Stimulated activated CD4-positive, alpha-beta T cell treated with anti-CD3 and anti-CD28 coated beads, Interleukin-15, amount 100 ng/mL, for 48 hours (primary cell): ENCODE measurements at regions not wholly inside any gene's neighbourhood (a gene's known extent, or its start where the extent isn't known, plus 50 kb on each side); places are given as distances from the start of the nearest gene placed in this dataset.
"Not testable (repeated sequence)": the region's sequence is repeated elsewhere in the genome, so short reads cannot be mapped to it uniquely, and the experiment has no call there.

Experiments used
- DNase-seq, 2 donors: peaks; one replicate each; pipeline ENCODE4 v3.0.0-alpha.2; 2020; ENCODE audit warnings: low read depth in 2 of 2

- DNase-seq: no peak
These were observed 322.4 kb downstream of the TMEM167A start for GRCh38 chr5:82754759-82755158.

- DNase-seq: no peak
These were observed 323.0 kb downstream of the TMEM167A start for GRCh38 chr5:82754036-82754746.

GRCh38 chr5:82753374-82753773 is 323.8 kb downstream of the TMEM167A start:
- no peak for DNase-seq

DNA sequence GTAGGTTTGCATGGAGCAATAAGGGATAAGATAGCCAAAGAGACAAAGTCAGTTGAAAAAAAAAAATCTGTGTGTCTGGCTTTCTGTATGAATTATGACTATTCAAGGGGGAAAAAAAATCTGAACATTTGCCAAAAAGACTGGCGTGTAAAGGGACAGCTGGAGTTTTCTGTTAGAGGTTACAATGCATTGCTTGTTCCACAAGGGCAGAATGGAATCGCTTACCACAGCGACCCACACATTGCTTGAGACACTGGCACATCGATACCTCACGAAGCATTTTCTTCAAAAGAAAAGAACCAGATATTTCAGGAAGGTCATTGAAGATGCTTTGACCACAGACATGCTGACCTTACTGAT is 327.8 kb downstream of the TMEM167A start:
- DNase-seq: no peak

DNA sequence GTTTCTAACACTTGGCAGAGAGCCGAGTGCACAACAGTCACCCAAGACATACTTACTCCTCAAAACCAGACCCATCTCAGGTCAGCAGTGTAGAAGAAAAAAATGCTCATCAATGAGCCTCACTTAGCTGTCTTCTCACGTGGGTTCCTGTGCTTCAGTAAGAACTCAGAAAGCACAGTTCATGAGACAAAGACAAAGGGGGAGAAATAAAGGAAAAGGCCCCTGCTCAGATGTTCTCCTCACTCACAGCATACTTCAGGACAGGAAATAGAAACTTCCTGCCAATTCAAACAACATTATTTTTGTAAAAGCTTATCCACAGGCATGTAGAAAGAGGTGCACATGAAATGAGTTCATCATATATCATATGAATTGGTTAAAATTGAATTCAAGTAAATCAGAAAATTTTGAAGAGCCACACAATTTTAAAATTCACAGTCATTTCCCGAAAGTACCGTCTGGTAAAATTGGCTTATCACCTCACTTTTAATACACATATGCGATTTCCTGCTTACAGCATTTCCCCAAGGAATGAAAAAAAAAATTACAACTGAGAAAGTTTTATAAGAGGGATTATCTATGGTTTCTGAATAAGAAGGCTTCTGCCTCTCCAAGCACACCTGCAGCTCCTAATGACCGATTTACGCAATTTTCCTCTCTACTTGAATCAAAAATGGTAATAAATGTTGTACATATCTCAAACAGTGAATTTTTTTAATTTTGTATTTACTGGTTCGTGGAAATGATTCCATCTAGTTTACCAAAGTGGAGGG is 328.3 kb downstream of the TMEM167A start:
- no peak for DNase-seq

GRCh38 chr5:82747986-82748385 is 329.2 kb downstream of the TMEM167A start:
- DNase-seq: no peak

GRCh38 chr5:82745016-82745415 is 332.2 kb downstream of the TMEM167A start:
- DNase-seq: no peak

GRCh38 chr5:82738681-82739269 is 338.4 kb downstream of the TMEM167A start:
- no peak for DNase-seq

- no peak for DNase-seq
These were observed 341.9 kb downstream of the TMEM167A start for GRCh38 chr5:82735160-82735789.

GRCh38 chr5:82734347-82734746 is 342.8 kb downstream of the TMEM167A start:
- no peak for DNase-seq

GRCh38 chr5:82730913-82731312 is 346.3 kb downstream of the TMEM167A start:
- DNase-seq: no peak

GRCh38 chr5:82728926-82729702 is 348.1 kb downstream of the TMEM167A start:
- no peak for DNase-seq

- no peak for DNase-seq
These were observed 354.0 kb downstream of the TMEM167A start for GRCh38 chr5:82723168-82723567.

- no peak for DNase-seq
These were observed 356.1 kb downstream of the TMEM167A start for GRCh38 chr5:82721087-82721410.

GRCh38 chr5:82720213-82721086 is 356.7 kb downstream of the TMEM167A start:
- no peak for DNase-seq

DNA sequence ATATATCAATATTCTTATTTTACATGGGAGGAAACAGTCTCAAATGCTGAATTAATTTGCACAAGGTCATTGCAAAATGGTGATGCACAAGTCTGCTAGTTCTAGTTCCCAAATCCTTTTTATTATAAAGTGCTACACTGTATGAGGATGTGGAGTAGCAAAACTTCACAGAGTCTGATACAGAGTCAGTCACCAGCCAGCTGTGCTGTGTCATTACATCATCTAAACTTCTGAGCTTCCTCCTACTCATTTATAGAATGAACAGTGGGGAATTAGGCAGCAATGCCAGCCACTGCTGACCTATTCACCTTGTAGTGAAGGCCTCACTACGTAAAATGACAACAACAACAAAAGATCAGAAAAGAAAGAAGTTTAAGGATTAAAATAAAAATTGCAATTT is 357.8 kb downstream of the TMEM167A start:
- DNase-seq: no peak

DNA sequence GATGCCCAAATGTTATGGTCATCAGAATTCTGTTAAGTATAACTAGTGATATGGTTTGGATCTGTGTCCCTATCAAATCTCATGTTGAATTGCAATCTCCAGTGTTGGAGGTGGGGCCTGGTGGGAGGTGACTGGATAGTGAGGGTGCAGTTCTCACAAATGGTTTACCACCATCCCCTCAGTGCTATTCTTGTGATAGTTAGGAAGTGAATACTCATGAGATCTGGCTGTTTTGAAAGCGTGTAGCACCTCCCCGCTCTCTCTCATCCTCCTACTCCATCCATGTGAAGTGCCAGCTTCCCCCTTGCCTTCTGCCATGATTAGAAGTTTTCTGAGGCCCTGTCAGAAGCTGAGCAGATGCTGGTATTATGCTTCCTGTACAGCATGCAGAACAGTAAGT is 359.5 kb downstream of the TMEM167A start:
- DNase-seq: no peak

DNA sequence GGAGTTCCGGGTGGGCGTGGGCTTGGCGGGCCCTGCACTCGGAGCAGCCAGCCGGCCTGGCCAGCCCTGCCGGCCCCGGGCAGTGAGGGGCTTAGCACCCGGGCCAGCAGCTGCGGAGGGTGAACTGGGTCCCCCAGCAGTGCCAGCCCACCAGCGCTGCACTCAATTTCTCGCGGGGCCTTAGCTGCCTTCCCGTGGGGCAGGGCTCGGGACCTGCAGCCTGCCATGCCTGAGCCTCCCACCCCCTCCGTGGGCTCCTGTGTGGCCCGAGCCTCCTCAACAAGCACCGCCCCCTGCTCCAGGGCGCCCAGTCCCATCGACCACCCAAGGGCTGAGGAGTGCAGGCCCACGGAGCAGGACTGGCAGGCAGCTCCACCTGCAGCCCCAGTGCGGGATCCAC is 362.5 kb downstream of the TMEM167A start:
- not testable (repeated sequence) for DNase-seq

GRCh38 chr5:82713811-82714210 is 363.4 kb downstream of the TMEM167A start:
- no peak for DNase-seq

DNA sequence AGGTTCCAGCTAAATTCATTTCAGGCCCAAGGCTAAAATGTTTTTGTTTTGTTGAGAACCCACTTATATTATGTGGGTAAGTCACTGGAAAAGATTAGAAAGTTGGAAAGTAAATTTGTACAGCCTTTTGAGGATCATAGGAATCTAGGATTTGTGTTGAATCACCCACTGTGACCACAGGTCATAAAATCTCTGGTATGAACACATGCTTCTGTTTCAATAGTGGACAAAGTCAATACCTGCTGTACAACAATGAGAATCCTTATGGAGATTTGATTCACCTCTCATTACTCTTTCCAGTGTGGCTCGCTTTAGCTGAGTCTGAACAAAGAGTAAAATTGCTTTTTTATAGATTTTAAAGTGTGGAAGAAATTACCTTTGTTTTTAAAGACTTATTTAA is 369.5 kb downstream of the TMEM167A start:
- DNase-seq: no peak

DNA sequence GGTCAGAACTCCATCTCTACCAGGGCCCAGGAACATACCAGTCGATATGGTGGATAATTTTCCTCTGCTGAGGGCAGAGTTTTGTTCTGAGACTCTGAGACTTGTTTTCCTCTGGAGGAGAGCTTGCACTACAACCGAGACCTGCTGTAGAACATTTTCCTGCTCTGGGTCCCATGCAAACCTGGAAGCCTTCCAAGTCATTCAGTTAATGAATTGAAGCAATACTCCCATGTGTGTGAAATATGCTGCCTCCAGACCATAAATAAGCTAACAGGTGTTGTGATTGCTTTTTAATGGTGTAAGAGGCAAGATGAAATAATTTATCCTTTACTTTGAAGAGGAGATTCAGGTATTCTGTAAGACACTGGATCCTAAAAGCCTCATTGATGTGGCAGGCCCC is 372.8 kb downstream of the TMEM167A start:
- no peak for DNase-seq
